ENCODE measurements at regions not wholly inside any gene's neighbourhood (a gene's known extent, or its start where the extent isn't known, plus 50 kb on each side); places are given as distances from the start of the nearest gene placed in this dataset.

- no peak for DNase-seq (ENCODE audit: low spot score)
Observed at GRCh38 chr2:221680548-221680947, 108.4 kb upstream of the EPHA4 start.

- no peak for DNase-seq (ENCODE audit: low spot score)
Observed at GRCh38 chr2:221677688-221678087, 105.6 kb upstream of the EPHA4 start.

GRCh38 chr2:221676566-221677172 lies 104.6 kb upstream of the EPHA4 start:
- DNase-seq (ENCODE audit: low spot score): no peak

DNA sequence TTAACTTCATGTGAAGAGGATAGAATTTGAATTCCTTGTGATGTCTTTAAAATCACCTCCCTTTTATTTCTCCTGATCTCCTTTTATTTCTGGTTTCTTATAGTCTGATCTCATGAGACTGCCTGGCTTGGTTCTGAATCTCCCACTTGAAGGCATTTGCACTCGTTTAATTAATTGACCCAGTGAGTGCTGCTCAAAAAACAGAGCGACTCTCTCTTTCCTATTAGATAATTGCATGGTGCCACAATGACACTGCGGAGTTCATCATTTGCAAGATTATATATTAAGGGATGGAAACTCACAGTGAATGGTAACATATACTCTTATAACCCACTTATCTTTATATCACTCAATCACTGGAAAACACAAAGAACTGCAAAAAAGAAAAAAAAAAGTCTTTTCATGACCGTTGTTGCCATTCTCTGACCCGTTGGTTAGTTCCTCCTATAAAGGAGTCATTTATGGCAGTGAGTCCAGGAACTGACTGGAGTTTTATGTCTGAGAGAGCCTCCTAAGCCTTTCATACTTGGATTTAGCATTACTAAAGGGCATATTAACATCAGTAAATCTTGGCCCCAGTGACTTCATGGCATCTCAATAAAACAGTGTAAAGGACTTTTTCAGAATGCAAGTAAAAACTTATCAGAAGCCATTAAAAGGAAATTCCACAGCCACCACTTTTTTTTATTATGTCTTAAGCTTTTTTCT lies 103.3 kb upstream of the EPHA4 start:
- no peak for DNase-seq (ENCODE audit: low spot score)

DNA sequence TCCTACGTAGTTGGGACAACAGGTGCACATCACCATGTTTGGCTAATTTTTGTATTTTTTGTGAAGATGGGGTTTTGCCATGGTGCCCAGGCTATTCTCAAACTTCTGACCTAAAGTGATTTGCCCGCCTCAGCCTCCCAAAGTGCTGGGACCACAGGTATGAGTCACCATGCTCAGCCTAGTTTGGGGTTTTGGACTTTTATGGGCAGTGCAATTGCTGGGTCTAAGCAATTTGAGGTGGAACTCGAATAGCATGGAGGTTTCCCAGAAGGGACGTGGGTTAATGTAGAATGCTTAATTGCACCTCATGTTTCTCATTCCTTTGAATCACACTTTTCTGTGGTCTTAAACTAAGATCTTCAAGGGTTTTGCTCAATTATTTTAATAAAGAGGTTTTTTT lies 102.3 kb upstream of the EPHA4 start:
- no peak for DNase-seq (ENCODE audit: low spot score)

GRCh38 chr2:221673248-221673647 lies 101.1 kb upstream of the EPHA4 start:
- DNase-seq (ENCODE audit: low spot score): no peak

DNA sequence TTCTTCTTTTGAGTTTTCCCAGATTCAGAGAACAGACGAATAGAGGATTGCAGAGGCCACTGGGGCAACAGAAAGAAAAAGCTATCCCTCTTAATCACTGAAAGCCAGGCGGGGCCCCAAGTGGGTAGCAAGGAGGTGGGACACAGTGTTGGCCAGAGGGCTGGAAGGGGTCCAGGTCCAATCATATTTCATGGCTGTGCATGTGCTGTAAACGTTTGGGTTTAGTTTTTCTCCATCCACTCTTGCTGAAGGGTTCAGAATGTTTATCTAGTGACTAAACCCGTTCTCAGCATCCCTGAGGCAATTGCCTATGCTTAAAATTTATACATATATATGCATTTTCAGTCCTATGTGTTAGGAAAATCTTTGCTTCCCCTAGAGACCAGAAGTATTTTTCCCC lies 99.4 kb upstream of the EPHA4 start:
- no peak for DNase-seq (ENCODE audit: low spot score)

DNA sequence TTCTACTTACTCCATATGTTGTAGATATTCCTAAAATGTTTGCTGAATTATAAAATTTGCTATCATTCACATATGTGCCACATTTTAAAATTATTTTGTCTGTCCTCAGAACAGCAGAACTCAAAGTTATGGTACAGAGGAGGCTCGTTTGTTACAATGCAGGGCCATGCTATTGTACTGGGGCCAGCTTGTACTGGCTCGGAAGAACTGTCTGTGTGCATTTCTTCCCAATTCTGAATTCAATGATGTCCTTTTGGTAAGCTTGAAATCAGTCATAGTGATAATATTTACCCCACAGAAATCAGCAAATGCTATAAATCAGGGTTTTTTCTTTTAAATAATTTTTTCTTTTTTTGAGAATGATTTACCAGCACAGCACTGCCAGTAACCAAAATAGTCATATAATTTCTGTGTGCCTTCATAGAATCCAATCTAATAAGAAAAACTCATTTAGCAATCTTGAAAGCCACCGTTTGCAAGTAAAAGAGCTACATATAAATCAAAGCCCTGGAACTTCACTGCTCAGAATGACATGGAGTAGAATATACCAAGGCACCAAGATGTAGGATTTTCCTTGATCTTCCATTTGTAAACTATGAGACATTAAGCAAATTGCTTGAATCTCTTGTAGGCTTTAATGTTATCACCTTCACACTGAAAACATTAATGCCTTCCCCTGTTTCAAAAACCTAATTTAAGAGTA lies 90.7 kb upstream of the EPHA4 start:
- no peak for DNase-seq (ENCODE audit: low spot score)

DNA sequence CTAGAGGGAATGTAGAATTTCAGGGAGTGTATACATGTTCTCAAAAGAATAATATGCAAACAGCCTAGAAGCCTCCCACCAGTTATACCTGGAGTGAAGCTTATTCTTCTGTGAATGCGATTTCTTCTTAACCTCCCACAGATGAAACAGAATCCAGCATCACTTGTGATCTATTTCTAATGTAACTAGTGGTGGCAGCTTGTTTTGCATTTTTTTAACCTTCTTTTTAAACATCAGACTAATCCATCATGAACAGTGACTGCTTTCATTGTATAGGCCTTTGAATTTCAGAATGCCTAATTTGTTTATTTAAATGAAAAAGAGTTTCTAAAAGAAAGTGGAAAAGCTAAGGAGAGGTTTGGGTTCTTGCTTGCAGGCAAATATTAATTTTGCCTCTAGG lies 85.7 kb upstream of the EPHA4 start:
- DNase-seq (ENCODE audit: low spot score): no peak

- no peak for DNase-seq (ENCODE audit: low spot score)
Observed at GRCh38 chr2:221655300-221655699, 83.2 kb upstream of the EPHA4 start.

DNA sequence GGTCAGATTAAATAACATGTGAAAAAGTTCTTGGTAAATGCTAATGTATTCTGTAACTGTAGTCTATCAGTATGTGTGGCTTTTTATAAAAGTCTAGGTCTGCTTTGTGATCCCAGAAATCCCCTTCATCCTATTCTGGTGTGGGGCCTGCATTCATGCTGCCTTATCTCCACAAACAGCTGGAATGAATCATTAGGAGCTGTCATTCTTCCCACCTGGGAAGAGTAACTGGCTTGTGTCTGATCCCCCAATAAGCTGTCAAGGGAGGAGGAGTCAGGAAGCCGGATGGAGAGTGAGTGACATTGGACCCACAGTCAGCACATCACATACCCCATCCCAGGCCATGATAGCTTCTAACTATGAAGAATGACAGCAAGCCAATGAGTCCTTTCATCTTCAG lies 81.1 kb upstream of the EPHA4 start:
- no peak for DNase-seq (ENCODE audit: low spot score)

GRCh38 chr2:221649051-221649775 lies 77.1 kb upstream of the EPHA4 start:
- DNase-seq (ENCODE audit: low spot score): peak; percentile 16

- DNase-seq (ENCODE audit: low spot score): no peak
Observed at GRCh38 chr2:221642447-221642846, 70.3 kb upstream of the EPHA4 start.

GRCh38 chr2:221641181-221641871 lies 69.2 kb upstream of the EPHA4 start:
- DNase-seq (ENCODE audit: low spot score): no peak

DNA sequence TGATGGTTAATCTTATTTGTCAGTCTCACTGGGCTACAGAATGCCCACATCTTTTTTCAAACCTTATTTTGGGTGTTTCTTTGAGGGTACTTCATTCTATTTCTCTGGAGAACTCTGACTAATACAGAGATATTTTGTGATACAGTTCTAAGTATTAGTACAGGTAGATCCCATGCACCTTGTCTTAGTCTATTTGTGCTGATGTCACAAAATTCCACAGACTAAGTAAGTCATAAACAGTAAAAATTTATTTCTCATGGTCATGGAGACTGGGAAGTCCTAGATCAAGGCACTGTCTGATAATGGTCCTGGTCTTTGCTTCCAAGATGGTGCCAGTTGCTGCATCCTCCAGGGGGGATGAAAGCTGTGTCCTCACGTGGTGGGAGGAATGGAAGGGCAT lies 68.6 kb upstream of the EPHA4 start:
- DNase-seq (ENCODE audit: low spot score): no peak

DNA sequence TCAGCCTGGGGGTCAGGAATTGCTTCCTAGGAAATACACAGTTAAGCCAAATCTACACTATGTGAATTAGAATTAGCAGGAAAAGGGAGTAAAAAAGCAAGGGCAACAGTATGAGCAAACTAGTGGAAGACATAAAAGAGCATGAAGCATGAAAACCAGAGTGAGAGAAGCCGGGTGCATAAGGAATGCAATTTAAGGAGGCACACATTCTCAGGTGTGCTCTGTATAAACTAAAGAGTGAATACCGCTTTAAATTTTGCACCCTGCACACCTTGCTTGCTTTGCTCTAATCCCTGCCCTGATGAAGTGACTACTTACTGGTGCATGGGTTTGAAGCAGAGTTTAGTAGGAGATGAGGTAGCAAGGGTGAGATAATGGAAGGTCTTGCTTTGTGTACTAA lies 65.7 kb upstream of the EPHA4 start:
- no peak for DNase-seq (ENCODE audit: low spot score)

DNA sequence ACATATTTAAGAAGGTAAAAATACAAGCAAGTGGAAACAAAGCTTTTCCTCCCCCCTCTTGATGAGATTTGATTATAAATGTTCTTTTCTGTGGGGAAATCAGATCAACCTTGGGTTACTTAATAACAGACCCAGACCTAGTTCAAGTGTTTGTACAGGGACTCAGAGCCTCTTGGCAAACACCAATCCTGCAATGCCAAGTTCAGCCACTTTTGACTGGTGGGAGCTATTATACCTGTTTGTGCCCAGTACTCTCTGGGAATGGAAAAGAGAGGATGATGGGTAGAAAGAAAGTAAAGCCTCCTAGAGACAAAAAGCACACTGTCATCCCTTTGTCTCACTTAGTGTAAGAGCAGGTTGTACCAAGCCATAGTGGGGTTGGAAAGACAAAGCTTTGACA lies 63.8 kb upstream of the EPHA4 start:
- no peak for DNase-seq (ENCODE audit: low spot score)

GRCh38 chr2:221629468-221629867 lies 57.4 kb upstream of the EPHA4 start:
- no peak for DNase-seq (ENCODE audit: low spot score)

- no peak for DNase-seq (ENCODE audit: low spot score)
Observed at GRCh38 chr2:221624475-221624874, 52.4 kb upstream of the EPHA4 start.
